ENCODE measurements at regions not wholly inside any gene's neighbourhood (a gene's known extent, or its start where the extent isn't known, plus 50 kb on each side); places are given as distances from the start of the nearest gene placed in this dataset.

DNA sequence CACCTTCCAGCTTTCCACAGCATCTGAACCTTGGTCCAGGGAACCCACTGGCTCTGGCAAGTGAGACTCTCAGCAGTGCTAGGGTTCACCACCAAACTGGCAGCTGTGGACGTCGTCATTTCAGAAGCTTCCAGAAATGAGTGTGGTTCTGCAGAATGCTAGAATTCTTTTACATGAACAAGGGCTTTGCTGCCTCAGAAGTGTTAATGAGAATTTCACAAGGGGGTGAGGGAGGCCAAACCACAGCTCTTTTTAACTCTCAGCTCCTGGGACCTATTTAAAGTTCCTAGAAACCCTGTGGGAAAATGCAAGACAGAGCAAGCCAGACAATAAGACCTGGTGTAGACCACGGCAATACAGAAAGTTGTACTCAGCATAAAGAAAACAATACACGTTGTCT is 129.3 kb upstream of the BET1 start:
- TF ChIP-seq ARNT (IDR thresholded peaks at IDR 0.05) (no peak), HDGF (IDR thresholded peaks at IDR 0.05; ENCODE audit: borderline replicate concordance) (no peak), FOXM1 (IDR thresholded peaks at IDR 0.05; ENCODE audit: borderline replicate concordance) (no peak), NFRKB (IDR thresholded peaks at IDR 0.05) (no peak), SP1 (IDR thresholded peaks at IDR 0.05) (no peak), BHLHE40 (IDR thresholded peaks at IDR 0.05; ENCODE audit: borderline replicate concordance) (no peak), LEF1 (IDR thresholded peaks at IDR 0.05; ENCODE audit: borderline replicate concordance) (no peak), ELF4 (IDR thresholded peaks at IDR 0.05) (no peak), TARDBP (IDR thresholded peaks at IDR 0.05) (no peak), SUZ12 (IDR thresholded peaks at IDR 0.05) (no peak), CTBP1 (IDR thresholded peaks at IDR 0.05; ENCODE audit: borderline replicate concordance) (no peak), FOXK2 (IDR thresholded peaks at IDR 0.05) (no peak)
- TF ChIP-seq, protein P1, sequence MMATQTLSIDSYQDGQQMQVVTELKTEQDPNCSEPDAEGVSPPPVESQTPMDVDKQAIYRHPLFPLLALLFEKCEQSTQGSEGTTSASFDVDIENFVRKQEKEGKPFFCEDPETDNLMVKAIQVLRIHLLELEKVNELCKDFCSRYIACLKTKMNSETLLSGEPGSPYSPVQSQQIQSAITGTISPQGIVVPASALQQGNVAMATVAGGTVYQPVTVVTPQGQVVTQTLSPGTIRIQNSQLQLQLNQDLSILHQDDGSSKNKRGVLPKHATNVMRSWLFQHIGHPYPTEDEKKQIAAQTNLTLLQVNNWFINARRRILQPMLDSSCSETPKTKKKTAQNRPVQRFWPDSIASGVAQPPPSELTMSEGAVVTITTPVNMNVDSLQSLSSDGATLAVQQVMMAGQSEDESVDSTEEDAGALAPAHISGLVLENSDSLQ (IDR thresholded peaks at IDR 0.05) = no peak
